AG10803 (cell line): ENCODE measurements at regions not wholly inside any gene's neighbourhood (a gene's known extent, or its start where the extent isn't known, plus 50 kb on each side); places are given as distances from the start of the nearest gene placed in this dataset.
"Not testable (repeated sequence)": the region's sequence is repeated elsewhere in the genome, so short reads cannot be mapped to it uniquely, and the experiment has no call there.

Source experiments
- DNase-seq: peaks from one replicate; pipeline ENCODE4 v3.0.0; 2010; ENCODE audit warnings: low read depth
- H3K4me3 ChIP-seq: 2 replicates; pipeline ENCODE4 v1.5.1; 2011; ENCODE audit warnings: mild to moderate bottlenecking, low read length, control low read depth
- CTCF ChIP-seq: conservative IDR thresholded peaks from 2 replicates; pipeline ENCODE4 v1.5.1; 2011; ENCODE audit warnings: mild to moderate bottlenecking, low read length, control low read depth, inconsistent platforms

- no peak for DNase-seq
- H3K4me3 ChIP-seq, result no peak overlapping the region
- TF ChIP-seq CTCF, result no peak
Observed at GRCh38 chr7:108643136-108643535, 73.5 kb downstream of the DNAJB9 start.

- no peak overlapping the region for H3K4me3 ChIP-seq
- TF ChIP-seq CTCF, result no peak
- DNase-seq, result no peak
Observed at GRCh38 chr7:108648989-108649388, 79.3 kb downstream of the DNAJB9 start.

- no peak overlapping the region for H3K4me3 ChIP-seq
- no peak for TF ChIP-seq CTCF
- DNase-seq, result peak; percentile 13
Observed at GRCh38 chr7:108650467-108650866, 80.8 kb downstream of the DNAJB9 start.

- no peak for TF ChIP-seq CTCF
- no peak for DNase-seq
- H3K4me3 ChIP-seq, result no peak overlapping the region
Observed at GRCh38 chr7:108652886-108653285, 83.2 kb downstream of the DNAJB9 start.

- no peak for DNase-seq
- no peak overlapping the region for H3K4me3 ChIP-seq
- TF ChIP-seq CTCF, result no peak
Observed at GRCh38 chr7:108653526-108653925, 83.9 kb downstream of the DNAJB9 start.

GRCh38 chr7:108657140-108657726 lies 87.6 kb downstream of the DNAJB9 start:
- H3K4me3 ChIP-seq, DNase-seq: not testable (repeated sequence)

GRCh38 chr7:108659261-108659660 lies 89.6 kb downstream of the DNAJB9 start:
- DNase-seq, result no peak
- no peak for TF ChIP-seq CTCF
- H3K4me3 ChIP-seq, result no peak overlapping the region

GRCh38 chr7:108659867-108660266 lies 90.2 kb downstream of the DNAJB9 start:
- DNase-seq, result no peak
- no peak overlapping the region for H3K4me3 ChIP-seq
- TF ChIP-seq CTCF, result no peak
